HG03064 (cell line): ENCODE measurements at regions not wholly inside any gene's neighbourhood (a gene's known extent, or its start where the extent isn't known, plus 50 kb on each side); places are given as distances from the start of the nearest gene placed in this dataset.

Experiments used
- ATAC-seq: cut with Tn5 transposase; IDR thresholded peaks from one replicate; pipeline ENCODE4 v1.9.1; 2021; ENCODE audit warnings: low read depth; ENCODE audit not compliant: unreplicated experiment

DNA sequence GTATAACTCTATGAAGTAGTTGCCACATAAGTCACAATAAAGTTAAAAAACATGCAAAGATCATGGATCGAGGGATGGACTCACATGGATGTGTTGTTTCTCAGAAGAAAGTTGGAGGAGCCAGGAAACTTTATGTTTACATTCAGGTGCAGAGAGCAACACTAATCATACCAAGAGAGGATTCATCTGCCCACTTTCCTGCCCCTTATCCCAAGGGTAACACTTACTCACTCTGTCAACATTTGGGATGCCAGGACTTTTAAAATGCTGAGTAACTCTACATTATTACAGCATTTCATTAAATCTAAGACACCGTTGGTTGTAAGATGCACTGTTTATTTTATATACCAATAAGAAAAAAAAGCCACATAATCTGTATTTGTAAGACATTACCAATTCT, 170.4 kb downstream of the KCNE4 start:
- no peak for ATAC-seq

DNA sequence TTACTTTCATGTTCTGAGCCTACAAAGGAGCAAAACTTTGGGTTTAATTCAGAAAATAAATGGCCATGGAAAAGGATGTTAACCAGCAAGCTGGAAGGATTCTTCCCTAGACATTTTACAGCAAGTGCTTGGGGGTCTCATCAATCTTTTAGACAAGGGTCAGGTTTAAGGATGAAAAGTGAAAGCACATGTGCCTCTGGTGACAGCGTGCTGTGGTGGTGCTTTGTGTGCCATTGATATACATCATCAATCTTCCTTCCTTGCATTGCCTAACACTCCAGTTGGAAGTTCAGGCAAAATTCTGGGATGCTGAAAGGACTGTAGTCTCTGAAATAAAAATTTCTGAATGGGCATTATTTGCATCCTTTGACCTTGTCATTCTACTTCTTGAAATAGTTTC, 171.2 kb downstream of the KCNE4 start:
- ATAC-seq, result no peak

DNA sequence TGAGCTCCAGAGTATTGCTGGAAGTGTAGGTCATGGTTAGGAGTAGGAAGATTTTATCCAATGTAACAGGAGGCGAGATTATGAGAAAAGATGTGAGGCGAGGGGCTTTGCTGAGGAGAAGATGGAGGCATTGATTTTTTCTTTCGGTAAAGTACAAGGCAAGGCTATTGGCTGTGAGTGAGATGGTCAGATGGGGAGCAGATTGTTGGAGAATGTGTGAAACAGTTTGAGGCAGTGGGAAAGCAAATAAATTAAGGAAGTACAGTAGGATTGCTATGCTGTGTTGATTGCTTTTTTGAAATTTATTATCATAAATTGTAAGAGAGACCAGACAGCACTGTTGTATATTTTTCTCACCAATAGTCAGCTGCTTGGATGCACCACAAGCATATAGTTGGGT, 173.3 kb downstream of the KCNE4 start:
- ATAC-seq, result no peak

DNA sequence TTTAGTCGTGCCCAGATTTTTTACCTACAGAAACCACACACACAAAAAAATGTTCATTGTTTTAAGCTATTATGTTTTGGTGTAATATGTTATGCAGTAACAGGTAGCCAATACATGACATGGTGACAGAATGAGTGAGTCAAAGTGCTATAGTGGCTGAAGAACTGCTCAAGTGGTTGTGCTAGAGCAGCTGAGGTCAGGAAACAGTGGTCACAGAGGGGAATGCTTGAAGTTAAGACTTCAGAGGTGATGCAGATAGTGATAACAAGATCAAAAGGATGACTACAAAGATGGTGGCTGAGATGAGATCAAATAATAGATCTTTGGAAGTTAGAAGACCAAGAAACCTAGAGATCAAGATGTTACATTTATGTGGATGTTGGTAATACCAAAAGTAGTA, 174.3 kb downstream of the KCNE4 start:
- no peak for ATAC-seq

DNA sequence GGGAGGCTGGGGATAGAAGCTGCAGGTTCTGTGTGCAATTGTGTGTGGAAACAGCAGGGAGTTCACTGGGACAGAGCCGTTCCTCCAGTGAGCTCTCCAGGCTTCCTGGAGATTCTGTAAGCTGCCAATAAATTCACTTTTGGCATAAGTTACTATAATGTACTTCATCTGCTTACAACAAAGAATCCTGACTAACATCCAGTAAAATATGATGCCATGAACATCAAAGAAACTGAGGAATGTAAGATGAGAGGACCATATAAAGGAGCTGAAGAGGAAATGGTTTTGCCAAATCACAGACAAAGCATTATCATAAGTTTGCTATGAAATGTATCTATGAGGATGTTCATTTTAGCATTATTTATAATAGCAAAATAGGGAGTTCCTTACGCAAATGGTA, 175.3 kb downstream of the KCNE4 start:
- ATAC-seq, result no peak

DNA sequence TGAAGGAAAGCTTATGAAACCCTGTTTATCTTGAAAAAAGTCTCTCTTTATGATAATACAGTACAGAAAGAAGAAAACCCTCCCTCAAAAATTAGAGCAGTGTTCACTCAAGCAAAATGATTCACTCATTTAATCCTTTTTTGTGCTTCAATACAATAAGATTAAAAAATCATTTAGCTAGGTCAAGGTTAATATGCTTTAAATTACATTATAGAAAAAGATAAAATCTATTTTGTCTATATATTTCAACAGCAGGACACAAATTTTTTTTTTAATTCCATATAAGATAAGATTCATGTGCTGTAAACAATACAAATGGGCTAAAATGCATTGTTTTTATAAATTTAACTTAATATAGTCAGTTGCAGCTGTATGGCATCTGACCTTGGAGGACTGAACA, 176.9 kb downstream of the KCNE4 start:
- no peak for ATAC-seq

DNA sequence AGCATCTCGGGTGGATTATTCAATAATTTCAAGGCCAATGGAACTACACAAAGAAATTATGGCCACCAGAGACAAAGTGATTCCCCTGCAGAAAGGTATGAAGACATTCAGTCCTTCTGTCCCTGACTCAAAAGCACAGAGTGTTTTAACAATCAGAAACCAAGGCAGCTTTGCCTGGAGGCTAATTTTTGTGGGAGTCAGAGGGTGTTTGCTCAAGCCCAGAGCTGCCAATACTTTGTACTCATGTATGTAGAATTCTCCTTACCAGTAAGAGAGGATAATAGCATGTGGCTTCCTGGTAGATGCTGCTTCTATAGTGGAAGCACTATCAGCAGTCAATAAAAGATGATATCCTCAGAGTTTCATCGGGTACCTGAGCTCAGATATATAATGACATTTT, 178.4 kb downstream of the KCNE4 start:
- no peak for ATAC-seq

DNA sequence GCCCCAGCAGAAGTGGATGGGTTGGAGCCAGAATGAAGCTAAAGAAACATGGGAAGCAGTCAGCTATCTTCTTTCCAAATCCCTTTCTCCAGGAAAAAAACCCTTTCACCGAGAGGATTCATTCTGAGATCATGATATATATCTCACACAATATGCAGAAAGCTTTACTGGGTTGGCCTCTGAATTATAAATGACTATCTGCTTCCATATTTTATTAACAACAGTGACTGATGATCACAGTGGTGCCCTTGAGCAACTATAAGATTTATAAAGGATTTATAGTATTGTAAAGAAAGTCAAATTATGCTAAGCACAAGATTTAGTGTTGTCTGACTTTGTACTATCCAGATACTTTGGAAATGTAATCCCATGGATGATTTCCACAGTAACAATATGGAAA, 180.3 kb downstream of the KCNE4 start:
- no peak for ATAC-seq

DNA sequence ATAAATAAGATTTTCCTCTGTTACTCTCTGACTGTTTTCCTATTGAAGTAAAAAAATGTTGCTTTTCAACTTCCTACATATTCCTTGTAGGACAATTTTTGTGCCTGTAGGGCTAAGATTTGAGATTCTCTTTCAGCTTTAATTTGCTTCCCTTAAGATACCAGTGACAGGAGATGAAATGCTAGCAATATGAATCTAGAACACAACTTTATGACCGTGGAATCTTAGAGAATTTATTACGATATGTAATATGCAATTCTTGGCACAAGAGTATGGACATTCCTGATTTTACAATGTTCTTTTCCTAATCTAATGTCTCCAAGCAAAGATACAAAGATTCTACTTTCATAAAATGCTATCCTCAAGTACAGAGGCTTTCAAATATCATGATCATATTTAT, 180.9 kb downstream of the KCNE4 start:
- ATAC-seq, result no peak

DNA sequence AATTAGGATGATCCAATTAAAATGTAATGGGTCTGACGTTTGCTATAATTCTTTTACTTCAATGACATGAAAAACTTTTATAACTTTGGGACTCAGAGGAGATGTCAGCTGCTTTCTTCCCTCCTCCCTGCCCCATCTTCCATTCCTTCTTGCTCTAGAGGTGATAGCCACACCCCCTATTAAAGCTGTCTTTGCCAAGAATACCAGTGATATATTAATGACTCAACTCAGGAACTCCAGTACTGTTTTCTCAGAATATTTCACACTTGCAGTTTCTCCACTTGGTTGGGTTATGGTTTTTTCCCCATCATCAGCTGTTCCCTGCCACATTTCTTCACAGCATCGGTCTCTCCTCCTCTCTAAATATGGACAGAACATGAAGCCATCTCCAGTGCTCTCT, 184.0 kb downstream of the KCNE4 start:
- no peak for ATAC-seq

DNA sequence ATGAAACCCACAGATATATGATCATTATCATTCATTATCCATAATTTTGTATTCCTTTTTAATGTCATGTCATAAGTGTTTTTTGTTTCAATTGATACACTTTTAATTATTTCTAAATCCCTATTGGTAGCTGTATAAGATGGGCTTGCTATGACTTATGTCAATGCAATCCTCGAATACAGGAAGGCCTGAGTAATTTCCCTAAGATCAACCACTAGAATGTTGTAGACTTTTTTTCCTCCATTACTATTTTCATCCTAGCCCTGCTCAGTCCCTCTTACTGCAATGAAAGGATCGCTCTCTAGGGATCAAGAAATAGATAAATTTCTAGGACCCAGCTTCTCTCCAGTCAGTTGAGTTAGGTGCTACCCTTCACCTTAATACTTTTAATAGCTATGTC, 186.3 kb downstream of the KCNE4 start:
- ATAC-seq, result no peak

DNA sequence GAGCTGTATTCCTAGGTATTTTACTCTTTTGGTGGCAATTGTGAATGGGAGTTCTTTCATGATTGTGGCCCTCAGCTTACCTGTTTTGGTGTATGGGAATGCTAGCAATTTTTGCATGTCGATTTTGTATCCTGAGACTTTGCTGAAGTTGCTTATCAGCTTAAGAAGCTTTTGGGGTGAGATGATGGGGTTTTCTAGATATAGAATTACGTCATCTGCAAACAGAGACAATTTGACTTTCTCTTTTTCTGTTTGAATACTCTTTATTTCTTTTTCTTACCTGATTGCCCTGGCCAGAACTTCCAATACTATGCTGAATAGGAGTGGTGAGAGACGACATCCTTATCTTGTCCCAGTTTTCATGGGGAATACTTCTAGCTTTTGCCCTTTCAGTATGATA, 191.2 kb downstream of the KCNE4 start:
- ATAC-seq, result no peak

DNA sequence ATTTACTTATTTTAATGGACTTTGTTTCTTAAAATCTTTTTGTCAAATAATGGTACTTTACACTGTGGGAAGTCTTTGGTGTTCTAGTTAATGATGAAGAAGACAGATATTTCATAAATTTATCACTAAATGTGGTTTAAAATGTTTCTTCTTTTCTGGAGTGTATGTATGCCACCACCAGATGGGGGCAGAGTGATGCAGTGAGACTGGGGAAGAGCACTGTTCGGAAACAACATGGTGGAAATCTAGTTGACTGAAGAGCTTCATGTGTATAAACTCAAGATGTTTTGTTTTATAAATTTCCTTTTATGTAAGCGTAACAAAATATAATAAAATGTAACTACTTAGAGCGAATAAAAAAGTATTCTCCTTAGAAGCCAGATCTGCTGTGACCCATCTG, 195.1 kb downstream of the KCNE4 start:
- no peak for ATAC-seq

DNA sequence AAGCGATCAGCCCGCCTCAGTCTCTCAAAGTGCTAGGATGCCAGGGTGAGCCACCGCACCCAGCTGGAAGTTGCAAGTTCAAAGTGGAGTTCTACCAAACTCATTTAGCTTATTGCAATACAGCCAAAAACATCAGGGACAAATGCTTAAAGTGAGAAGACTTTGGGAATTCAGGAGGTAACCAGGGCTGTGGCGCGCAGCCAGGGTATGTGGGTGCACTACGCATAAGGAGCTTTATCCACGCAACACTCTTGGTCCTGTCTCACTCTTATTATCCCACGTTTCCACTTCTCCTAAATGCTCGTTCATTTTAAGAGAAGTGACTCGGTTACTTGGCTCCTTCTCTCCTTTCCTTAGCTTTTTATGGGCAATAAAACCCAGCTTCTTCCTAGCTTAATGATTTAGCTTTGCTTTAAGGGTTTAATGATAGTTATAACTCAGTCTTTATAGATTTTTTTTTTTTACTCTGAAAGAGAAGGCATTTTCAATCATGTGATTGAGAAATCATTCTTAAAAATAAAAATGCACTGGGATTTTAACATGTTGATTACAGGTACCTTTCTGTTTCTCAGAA, 199.8 kb downstream of the KCNE4 start:
- no peak for ATAC-seq

DNA sequence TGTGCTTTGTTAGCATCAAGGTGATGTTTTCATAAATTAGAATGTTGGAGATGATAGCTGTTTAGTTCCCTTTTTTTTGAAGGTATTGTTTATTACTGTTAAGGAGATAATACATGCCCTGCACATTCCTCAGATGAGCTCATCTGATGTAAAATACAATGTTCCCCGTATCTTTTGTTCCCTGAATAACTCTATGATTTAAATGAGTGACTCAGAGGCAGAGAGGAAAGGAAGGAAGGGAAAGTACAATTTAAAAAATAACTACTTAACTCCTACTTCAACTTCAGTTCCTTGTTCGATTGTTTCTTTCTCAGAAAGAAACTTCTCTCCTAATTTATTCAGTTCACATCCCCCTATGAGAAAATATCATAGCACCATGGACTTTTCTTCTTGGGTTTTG, 208.7 kb downstream of the KCNE4 start:
- no peak for ATAC-seq

DNA sequence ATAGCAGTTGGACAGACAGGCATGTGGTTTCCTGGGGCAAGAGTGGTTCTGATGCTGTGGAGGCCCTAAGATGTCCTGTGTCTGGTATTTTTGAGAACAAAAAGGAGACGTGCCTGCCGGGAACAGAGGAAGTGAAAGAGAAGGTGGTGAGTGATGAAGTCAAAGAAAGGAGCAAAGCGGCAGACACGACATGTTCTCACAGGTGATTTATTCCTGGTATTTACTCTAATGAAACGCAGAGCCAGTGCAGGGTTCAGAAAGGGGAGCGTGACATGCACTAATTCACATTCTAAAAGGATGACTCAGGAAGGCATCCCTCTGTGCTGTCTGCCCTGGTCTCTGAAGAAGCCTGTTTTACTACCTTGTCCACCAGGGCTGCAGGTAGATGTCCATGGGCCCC, 211.0 kb downstream of the KCNE4 start:
- no peak for ATAC-seq

DNA sequence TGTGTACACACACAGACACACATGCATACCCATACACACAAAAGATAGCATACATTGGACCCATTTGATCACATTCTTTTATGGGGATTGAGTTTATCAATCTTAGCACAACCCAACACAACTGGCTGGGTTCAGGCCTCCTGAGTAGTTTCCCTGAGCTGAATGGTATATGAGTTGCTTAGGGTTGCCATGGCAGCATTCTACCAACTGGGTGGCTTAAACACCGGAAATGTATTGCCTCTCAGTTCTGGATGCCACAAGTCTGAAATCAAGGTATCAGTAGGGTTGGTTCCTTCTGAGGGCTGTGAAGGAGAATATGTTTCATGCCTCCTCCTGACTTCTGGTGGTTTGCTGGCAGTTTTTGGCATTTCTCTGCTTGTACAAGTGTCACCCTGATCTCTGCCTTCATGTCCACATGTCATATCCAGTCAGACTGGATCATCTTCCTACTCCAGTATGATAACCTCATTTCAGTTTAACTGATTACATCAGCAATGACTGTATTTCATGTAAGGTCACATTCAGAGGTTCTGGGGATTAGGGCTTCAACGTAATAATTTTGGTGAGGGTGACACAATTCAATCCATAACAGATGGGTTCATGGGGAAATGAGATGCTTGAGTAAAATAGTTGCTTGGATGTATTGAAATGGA, 212.7 kb downstream of the KCNE4 start:
- no peak for ATAC-seq

DNA sequence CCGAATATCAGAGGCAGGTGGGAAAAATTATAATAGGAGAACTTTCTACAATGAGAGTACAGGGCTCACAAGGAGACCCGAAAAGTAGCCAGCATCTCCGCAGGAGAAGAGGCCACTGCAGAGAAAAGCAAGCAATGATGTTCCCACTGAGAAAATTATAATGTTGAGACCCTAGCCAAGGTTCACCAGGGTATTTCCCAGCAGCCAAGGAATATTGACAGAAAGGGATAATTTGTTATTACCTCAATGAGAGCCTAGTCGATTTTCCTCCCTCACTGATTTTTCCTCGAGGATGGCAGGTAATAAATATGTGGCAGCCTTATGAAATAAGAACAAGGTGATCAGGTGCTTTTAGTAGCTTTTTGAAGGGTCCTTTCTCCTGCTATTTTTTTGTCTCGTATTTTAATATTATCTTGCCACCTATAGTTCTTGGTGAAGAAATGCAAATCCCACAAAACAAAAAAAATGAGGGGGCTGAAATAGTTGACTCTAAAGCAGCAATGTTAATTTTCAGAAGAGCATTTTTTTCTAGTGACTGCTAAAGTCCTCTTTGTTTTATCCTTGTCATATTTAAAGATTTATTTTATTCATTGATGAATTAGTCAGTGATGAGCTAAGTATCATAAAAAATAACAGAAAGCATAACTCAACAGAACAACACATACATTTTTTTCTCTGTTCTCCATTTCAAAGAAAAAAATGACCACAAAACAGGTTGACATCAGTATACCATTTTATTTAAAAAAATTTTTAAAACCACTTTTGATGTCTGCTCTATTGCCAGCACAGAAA, 215.4 kb downstream of the KCNE4 start:
- no peak for ATAC-seq

DNA sequence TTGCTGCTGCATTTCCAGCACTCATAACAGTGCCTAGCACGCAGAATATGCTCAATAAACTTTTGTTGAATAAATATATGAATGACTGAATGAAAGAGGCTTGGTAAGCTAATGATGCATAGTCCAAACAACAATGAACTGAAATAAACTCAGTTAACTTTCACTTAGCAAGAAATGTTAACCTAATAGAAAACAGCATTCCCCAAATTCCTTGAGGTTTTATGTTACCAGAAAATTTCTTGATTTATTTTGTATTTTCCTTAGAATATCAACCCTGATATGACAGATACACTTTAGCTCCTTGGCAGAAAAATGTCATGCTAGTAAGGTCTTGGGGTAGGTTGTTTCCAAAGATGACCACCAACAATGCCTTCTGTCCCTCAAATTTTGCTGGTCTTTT, 217.4 kb downstream of the KCNE4 start:
- no peak for ATAC-seq

DNA sequence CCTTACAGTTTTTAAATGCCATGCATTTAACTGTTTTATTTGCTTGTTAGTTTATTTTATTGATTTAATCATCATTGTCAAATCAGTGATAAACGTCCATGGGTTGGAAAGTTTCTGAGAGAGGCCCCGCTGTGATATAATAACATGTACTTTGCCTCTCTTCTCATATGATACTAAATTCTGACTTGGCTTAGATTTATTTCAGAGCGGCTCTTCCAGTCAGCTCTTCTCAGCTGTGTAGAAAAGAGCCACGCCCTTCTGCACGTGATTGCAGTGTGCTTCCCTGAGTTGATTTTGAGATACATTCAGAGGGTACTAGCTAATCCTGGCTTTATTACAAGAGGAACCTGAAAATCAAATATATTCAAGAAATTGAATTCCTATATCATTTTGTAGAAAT, 218.6 kb downstream of the KCNE4 start:
- ATAC-seq, result no peak

DNA sequence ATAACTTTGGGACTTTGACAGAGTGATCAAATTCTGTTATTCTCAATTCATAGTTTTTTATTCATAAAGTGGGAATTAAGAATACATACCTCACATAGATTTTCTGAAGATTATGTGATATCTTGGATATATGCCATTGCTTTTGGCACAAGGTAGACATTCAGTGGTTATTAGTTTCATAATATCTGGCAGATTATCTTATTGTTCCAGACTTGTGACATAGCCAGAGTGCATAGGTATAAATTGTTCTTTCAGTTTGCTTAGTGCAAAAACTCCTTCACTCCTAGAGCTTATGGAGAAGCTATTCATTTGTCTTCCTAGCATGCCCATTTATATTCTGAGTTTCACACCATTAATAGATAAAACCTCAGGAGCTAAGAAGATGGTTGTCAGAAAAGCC, 222.0 kb downstream of the KCNE4 start:
- no peak for ATAC-seq

DNA sequence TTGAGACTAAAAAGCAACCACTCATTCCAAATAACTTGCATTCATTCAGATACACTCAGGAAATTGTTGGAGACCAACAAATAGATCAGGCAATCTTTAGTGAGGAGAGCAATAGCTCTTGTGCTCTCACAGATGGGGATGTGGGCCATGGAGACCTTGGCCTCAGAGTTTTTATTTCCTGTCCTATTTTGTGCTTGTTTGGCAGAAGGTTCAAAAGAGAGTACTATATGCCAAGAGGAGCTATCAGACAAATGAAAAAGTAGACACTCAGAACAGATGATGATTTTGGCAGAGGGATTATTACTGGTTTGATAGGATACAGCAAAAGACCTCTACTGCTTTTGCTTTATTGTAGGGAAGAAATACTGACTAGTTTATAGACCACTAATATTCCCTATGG, 230.2 kb downstream of the KCNE4 start:
- ATAC-seq, result no peak
